ENCODE measurements at regions not wholly inside any gene's neighbourhood (a gene's known extent, or its start where the extent isn't known, plus 50 kb on each side); places are given as distances from the start of the nearest gene placed in this dataset.

- WGBS, 2 experiments (ENCODE audit: insufficient coverage in 2 of 2), result 44% methylated on average over 1 of the region's 1 CpG; no CpG with 5 or more reads in 1 of the 2 experiments
- no peak overlapping the region for H3K27ac ChIP-seq (ENCODE audit: low read depth, low read length, severe bottlenecking)
- no peaks in the 10 kb centered on the region for H3K4me1 ChIP-seq (ENCODE audit: control insufficient read depth, insufficient read depth, low read length, poor library complexity, severe bottlenecking)
- no peaks in the 10 kb centered on the region for H3K36me3 ChIP-seq (ENCODE audit: control insufficient read depth, insufficient read depth, low read length)
- no peak overlapping the region for H3K4me3 ChIP-seq (ENCODE audit: extremely low read depth, insufficient read depth, low read length, poor library complexity, severe bottlenecking)
- peaks cover 5% of the 10 kb centered on the region for H3K9me3 ChIP-seq (ENCODE audit: control insufficient read depth, low read length)
Observed at GRCh38 chr2:22221006-22221405, 1097.2 kb downstream of the TDRD15 start.

GRCh38 chr2:22238967-22239366, 1115.2 kb downstream of the TDRD15 start:
- H3K4me3 ChIP-seq (ENCODE audit: extremely low read depth, insufficient read depth, low read length, poor library complexity, severe bottlenecking), result no peak overlapping the region
- WGBS, 2 experiments (ENCODE audit: insufficient coverage in 2 of 2), result 100% methylated on average over 2 of the region's 3 CpGs; no CpG with 5 or more reads in 1 of the 2 experiments
- no peak overlapping the region for H3K27ac ChIP-seq (ENCODE audit: low read depth, low read length, severe bottlenecking)
- H3K9me3 ChIP-seq (ENCODE audit: control insufficient read depth, low read length), result no peaks in the 10 kb centered on the region
- no peaks in the 10 kb centered on the region for H3K4me1 ChIP-seq (ENCODE audit: control insufficient read depth, insufficient read depth, low read length, poor library complexity, severe bottlenecking)
- H3K36me3 ChIP-seq (ENCODE audit: control insufficient read depth, insufficient read depth, low read length), result no peaks in the 10 kb centered on the region

- Histone ChIP-seq H3K9me3 (ENCODE audit: control insufficient read depth, low read length) (no peaks in the 10 kb centered on the region), H3K4me1 (ENCODE audit: control insufficient read depth, insufficient read depth, low read length, poor library complexity, severe bottlenecking) (no peaks in the 10 kb centered on the region), H3K4me3 (ENCODE audit: extremely low read depth, insufficient read depth, low read length, poor library complexity, severe bottlenecking) (no peak overlapping the region), H3K27ac (ENCODE audit: low read depth, low read length, severe bottlenecking) (no peak overlapping the region), H3K36me3 (ENCODE audit: control insufficient read depth, insufficient read depth, low read length) (no peaks in the 10 kb centered on the region)
- no CpG with 5 or more reads among the region's 4 CpGs for WGBS, 2 experiments (ENCODE audit: insufficient coverage in 2 of 2)
Observed at GRCh38 chr2:22247466-22247865, 1123.7 kb downstream of the TDRD15 start.

GRCh38 chr2:22248851-22249250, 1125.1 kb downstream of the TDRD15 start:
- WGBS, 2 experiments (ENCODE audit: insufficient coverage in 2 of 2), result no CpG with 5 or more reads among the region's 2 CpGs
- H3K4me1 ChIP-seq (ENCODE audit: control insufficient read depth, insufficient read depth, low read length, poor library complexity, severe bottlenecking), result no peaks in the 10 kb centered on the region
- no peak overlapping the region for H3K27ac ChIP-seq (ENCODE audit: low read depth, low read length, severe bottlenecking)
- no peaks in the 10 kb centered on the region for H3K9me3 ChIP-seq (ENCODE audit: control insufficient read depth, low read length)
- H3K4me3 ChIP-seq (ENCODE audit: extremely low read depth, insufficient read depth, low read length, poor library complexity, severe bottlenecking), result no peak overlapping the region
- H3K36me3 ChIP-seq (ENCODE audit: control insufficient read depth, insufficient read depth, low read length), result no peaks in the 10 kb centered on the region

GRCh38 chr2:22253171-22253570, 1129.4 kb downstream of the TDRD15 start:
- 78 to 95% methylated on average over 1 to 2 of the region's 2 CpGs for WGBS, 2 experiments (ENCODE audit: insufficient coverage in 2 of 2)
- no peaks in the 10 kb centered on the region for H3K36me3 ChIP-seq (ENCODE audit: control insufficient read depth, insufficient read depth, low read length)
- H3K9me3 ChIP-seq (ENCODE audit: control insufficient read depth, low read length), result no peaks in the 10 kb centered on the region
- no peak overlapping the region for H3K27ac ChIP-seq (ENCODE audit: low read depth, low read length, severe bottlenecking)
- no peaks in the 10 kb centered on the region for H3K4me1 ChIP-seq (ENCODE audit: control insufficient read depth, insufficient read depth, low read length, poor library complexity, severe bottlenecking)
- H3K4me3 ChIP-seq (ENCODE audit: extremely low read depth, insufficient read depth, low read length, poor library complexity, severe bottlenecking), result no peak overlapping the region

- 90 to 100% methylated on average over 2 to 5 of the region's 7 CpGs for WGBS, 2 experiments (ENCODE audit: insufficient coverage in 2 of 2)
- no peak overlapping the region for H3K27ac ChIP-seq (ENCODE audit: low read depth, low read length, severe bottlenecking)
- no peak overlapping the region for H3K4me3 ChIP-seq (ENCODE audit: extremely low read depth, insufficient read depth, low read length, poor library complexity, severe bottlenecking)
- H3K36me3 ChIP-seq (ENCODE audit: control insufficient read depth, insufficient read depth, low read length), result no peaks in the 10 kb centered on the region
- no peaks in the 10 kb centered on the region for H3K9me3 ChIP-seq (ENCODE audit: control insufficient read depth, low read length)
- H3K4me1 ChIP-seq (ENCODE audit: control insufficient read depth, insufficient read depth, low read length, poor library complexity, severe bottlenecking), result no peaks in the 10 kb centered on the region
Observed at GRCh38 chr2:22261165-22261564, 1123.8 kb upstream of the KLHL29 start.

- Histone ChIP-seq H3K36me3 (ENCODE audit: control insufficient read depth, insufficient read depth, low read length) (no peaks in the 10 kb centered on the region), H3K9me3 (ENCODE audit: control insufficient read depth, low read length) (peaks cover 3% of the 10 kb centered on the region), H3K4me3 (ENCODE audit: extremely low read depth, insufficient read depth, low read length, poor library complexity, severe bottlenecking) (no peak overlapping the region), H3K4me1 (ENCODE audit: control insufficient read depth, insufficient read depth, low read length, poor library complexity, severe bottlenecking) (no peaks in the 10 kb centered on the region), H3K27ac (ENCODE audit: low read depth, low read length, severe bottlenecking) (no peak overlapping the region)
- WGBS, 2 experiments (ENCODE audit: insufficient coverage in 2 of 2), result no CpG with 5 or more reads among the region's 1 CpG
Observed at GRCh38 chr2:22270341-22270740, 1114.6 kb upstream of the KLHL29 start.

- H3K36me3 ChIP-seq (ENCODE audit: control insufficient read depth, insufficient read depth, low read length), result no peaks in the 10 kb centered on the region
- H3K4me1 ChIP-seq (ENCODE audit: control insufficient read depth, insufficient read depth, low read length, poor library complexity, severe bottlenecking), result no peaks in the 10 kb centered on the region
- H3K4me3 ChIP-seq (ENCODE audit: extremely low read depth, insufficient read depth, low read length, poor library complexity, severe bottlenecking), result no peak overlapping the region
- no peak overlapping the region for H3K27ac ChIP-seq (ENCODE audit: low read depth, low read length, severe bottlenecking)
- WGBS, 2 experiments (ENCODE audit: insufficient coverage in 2 of 2), result no CpG with 5 or more reads among the region's 1 CpG
- peaks cover 3% of the 10 kb centered on the region for H3K9me3 ChIP-seq (ENCODE audit: control insufficient read depth, low read length)
Observed at GRCh38 chr2:22273853-22274252, 1111.1 kb upstream of the KLHL29 start.

- H3K9me3 ChIP-seq (ENCODE audit: control insufficient read depth, low read length), result peaks cover 3% of the 10 kb centered on the region
- H3K4me3 ChIP-seq (ENCODE audit: extremely low read depth, insufficient read depth, low read length, poor library complexity, severe bottlenecking), result no peak overlapping the region
- no peaks in the 10 kb centered on the region for H3K4me1 ChIP-seq (ENCODE audit: control insufficient read depth, insufficient read depth, low read length, poor library complexity, severe bottlenecking)
- WGBS, 2 experiments (ENCODE audit: insufficient coverage in 2 of 2), result 89 to 91% methylated on average over 3 of the region's 3 CpGs
- H3K36me3 ChIP-seq (ENCODE audit: control insufficient read depth, insufficient read depth, low read length), result no peaks in the 10 kb centered on the region
- H3K27ac ChIP-seq (ENCODE audit: low read depth, low read length, severe bottlenecking), result no peak overlapping the region
Observed at GRCh38 chr2:22274661-22275060, 1110.3 kb upstream of the KLHL29 start.

GRCh38 chr2:22276696-22277095, 1108.3 kb upstream of the KLHL29 start:
- H3K36me3 ChIP-seq (ENCODE audit: control insufficient read depth, insufficient read depth, low read length), result no peaks in the 10 kb centered on the region
- no peak overlapping the region for H3K27ac ChIP-seq (ENCODE audit: low read depth, low read length, severe bottlenecking)
- WGBS, 2 experiments (ENCODE audit: insufficient coverage in 2 of 2), result 88 to 94% methylated on average over 2 of the region's 4 CpGs
- no peaks in the 10 kb centered on the region for H3K4me1 ChIP-seq (ENCODE audit: control insufficient read depth, insufficient read depth, low read length, poor library complexity, severe bottlenecking)
- no peaks in the 10 kb centered on the region for H3K9me3 ChIP-seq (ENCODE audit: control insufficient read depth, low read length)
- H3K4me3 ChIP-seq (ENCODE audit: extremely low read depth, insufficient read depth, low read length, poor library complexity, severe bottlenecking), result no peak overlapping the region

- Histone ChIP-seq H3K9me3 (ENCODE audit: control insufficient read depth, low read length) (no peaks in the 10 kb centered on the region), H3K4me1 (ENCODE audit: control insufficient read depth, insufficient read depth, low read length, poor library complexity, severe bottlenecking) (no peaks in the 10 kb centered on the region), H3K27ac (ENCODE audit: low read depth, low read length, severe bottlenecking) (no peak overlapping the region), H3K4me3 (ENCODE audit: extremely low read depth, insufficient read depth, low read length, poor library complexity, severe bottlenecking) (no peak overlapping the region), H3K36me3 (ENCODE audit: control insufficient read depth, insufficient read depth, low read length) (no peaks in the 10 kb centered on the region)
Observed at GRCh38 chr2:22279541-22279940, 1105.4 kb upstream of the KLHL29 start.

- Histone ChIP-seq H3K36me3 (ENCODE audit: control insufficient read depth, insufficient read depth, low read length) (no peaks in the 10 kb centered on the region), H3K4me3 (ENCODE audit: extremely low read depth, insufficient read depth, low read length, poor library complexity, severe bottlenecking) (no peak overlapping the region), H3K4me1 (ENCODE audit: control insufficient read depth, insufficient read depth, low read length, poor library complexity, severe bottlenecking) (no peaks in the 10 kb centered on the region), H3K9me3 (ENCODE audit: control insufficient read depth, low read length) (no peaks in the 10 kb centered on the region), H3K27ac (ENCODE audit: low read depth, low read length, severe bottlenecking) (no peak overlapping the region)
- 80 to 94% methylated on average over 2 to 3 of the region's 4 CpGs for WGBS, 2 experiments (ENCODE audit: insufficient coverage in 2 of 2)
Observed at GRCh38 chr2:22281033-22281432, 1103.9 kb upstream of the KLHL29 start.
